ENCODE measurements at regions not wholly inside any gene's neighbourhood (a gene's known extent, or its start where the extent isn't known, plus 50 kb on each side); places are given as distances from the start of the nearest gene placed in this dataset.
A peak's percentile ranks its signal among the peaks of the same experiment; 100 is the strongest.
"Not testable (repeated sequence)": the region's sequence is repeated elsewhere in the genome, so short reads cannot be mapped to it uniquely, and the experiment has no call there.

GRCh38 chr9:589723-590122 lies 251.8 kb upstream of the DMRT1 start:
- no peak for DNase-seq

DNA sequence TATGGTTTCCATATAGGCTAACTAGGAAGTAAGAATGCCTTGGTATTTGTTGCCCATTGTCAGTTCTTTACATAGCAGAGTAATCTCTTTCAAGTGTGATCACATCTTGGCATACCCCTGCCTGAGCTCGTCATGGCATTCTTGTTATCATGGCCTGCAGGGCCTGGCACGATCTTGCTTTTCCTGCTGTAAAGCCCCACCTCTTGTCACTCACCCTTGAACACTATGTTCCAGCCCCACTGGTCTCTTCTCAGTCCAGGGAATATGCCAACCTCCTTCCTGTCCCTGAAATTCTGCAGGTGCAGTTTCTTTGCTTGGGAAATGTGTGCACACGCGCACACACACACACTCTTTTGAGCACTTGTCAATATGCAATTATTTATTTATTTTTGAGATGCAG lies 250.2 kb upstream of the DMRT1 start:
- DNase-seq: no peak

GRCh38 chr9:592225-592624 lies 249.3 kb upstream of the DMRT1 start:
- DNase-seq: no peak

DNA sequence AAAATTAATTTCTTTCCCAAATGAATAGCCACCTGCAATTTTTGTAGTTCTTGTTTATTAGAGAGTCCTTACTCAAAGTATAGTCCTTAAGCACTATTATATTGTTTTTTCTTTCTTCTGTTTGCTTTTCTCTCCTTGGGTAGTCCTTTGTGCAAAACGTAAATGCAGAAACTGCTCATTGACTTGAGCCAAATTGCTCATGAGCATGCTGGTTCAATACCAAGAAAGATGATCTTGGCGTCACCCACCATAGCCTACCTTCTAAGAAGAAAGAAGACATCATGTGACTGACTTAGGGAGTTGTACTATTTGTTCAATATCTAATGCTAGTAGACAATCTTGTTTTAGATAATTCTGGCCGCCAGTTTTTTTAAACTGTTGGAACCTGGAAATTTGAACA lies 248.8 kb upstream of the DMRT1 start:
- no peak for DNase-seq

DNA sequence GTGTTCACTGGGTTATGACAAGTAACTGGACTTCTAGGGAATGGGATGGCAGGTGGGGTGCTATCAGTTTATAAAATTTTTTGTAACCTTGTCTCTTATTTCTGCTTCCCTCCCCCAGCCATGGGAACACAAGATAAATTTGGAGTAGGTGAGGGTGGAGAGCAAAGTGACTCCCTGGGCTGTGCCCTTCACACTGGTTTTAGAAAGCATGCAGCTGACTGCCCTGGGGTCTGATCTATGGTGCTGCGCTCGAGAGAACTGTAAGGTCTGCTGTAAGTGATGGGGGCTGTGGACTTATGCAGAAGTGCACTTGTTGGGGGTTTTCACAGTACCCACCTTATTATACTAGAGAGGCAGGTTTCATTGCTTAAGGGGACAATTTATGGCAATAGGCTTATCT lies 247.7 kb upstream of the DMRT1 start:
- no peak for DNase-seq

DNA sequence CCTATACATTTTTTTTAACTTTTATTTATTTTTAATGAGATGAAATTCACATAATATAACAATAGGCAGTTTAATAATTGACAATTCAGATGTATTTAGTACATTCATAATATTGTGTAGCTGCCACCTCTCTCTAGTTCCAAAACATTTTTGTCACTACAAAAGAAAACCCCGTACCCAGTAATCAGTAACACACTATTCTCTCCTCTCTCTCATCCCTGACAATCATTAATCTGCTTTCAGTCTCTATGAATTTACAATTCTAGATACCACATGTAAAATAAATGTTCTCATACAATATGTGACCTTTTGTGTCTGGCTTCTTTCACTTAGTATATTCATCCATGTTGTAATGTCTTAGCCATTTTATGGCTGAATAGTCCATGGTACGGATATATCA lies 244.8 kb upstream of the DMRT1 start:
- no peak for DNase-seq

DNA sequence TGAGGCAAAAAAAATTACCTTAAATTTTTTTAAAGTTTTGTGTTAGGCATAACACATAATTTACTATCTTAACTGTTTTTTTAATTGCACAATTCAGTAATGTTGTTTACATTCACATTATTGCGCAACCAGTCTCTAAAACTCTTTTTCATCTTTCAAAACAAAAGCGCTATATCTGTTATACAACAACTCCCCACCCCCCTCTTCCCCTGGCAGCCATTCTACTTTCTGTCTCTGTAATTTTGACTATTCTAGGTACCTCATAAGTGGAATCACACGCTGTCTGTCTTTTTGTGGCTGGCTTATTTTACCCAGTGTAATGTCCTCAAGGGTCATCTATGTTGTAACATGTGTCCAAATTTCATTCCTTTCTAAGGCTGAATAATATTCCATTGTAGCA lies 241.5 kb upstream of the DMRT1 start:
- DNase-seq: no peak

DNA sequence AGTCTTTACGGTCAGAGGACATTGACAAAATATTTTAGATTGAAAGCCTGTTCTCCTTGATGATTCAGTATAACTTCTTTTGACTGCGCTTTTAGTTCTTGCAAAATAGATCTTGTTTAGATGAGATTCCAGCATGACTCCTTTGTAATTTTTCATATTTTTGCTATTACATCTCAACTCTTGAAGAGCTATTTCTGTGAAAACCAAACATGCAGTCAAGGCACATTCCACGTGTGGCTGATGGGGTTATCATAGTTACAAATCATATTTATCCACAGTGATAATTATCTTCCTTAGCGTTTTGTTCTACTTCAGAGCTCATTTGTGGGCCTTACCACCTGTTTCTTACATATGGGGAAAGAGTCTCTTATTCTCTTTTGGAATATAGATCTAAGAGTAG lies 238.8 kb upstream of the DMRT1 start:
- no peak for DNase-seq

DNA sequence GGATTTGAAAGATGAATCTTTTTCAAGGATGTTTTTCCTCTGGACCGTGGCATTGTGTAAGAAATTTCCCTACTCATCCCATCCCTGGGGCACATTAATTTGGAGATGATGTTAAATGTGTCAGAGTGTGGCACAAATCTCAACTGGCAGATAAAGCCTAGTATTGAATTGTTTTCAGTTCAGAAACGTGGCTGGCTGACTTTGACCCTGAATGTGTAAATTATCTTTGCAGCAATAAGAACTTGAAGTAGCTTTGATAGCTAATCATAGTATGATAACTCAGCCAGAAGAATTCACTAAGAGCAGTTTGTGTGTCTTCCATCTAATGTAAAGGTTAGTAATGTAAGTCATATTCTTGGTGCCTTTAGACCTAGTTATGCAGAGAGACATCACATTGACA lies 238.4 kb upstream of the DMRT1 start:
- DNase-seq: no peak

DNA sequence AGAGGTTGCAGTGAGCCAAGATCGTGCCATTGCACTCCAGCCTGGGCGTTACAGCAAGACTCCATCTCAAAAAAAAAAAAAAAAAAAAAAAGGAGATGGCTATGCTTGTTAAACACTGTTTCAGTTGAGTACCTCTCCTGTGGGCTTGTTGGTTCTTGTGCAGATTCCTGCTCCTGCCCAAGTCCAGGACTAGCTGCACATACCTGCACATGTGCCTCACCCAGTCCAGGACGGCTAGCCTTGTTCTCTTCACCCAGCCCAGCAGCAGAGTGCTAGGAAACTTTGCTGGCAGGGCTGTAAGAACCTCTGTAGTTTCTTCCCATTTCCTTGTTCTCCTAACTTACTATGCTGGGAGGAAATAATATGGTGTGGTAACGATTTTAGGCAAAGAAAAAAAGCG lies 234.1 kb upstream of the DMRT1 start:
- DNase-seq: no peak

- peak; percentile 89 to 97 (median 94) for DNase-seq
Measured at GRCh38 chr9:613771-614347, 227.6 kb upstream of the DMRT1 start.

GRCh38 chr9:614431-614830 lies 227.1 kb upstream of the DMRT1 start:
- DNase-seq: peak; percentile 69 to 91 (median 87)

GRCh38 chr9:615756-616155 lies 225.7 kb upstream of the DMRT1 start:
- no peak for DNase-seq

GRCh38 chr9:616694-617093 lies 224.8 kb upstream of the DMRT1 start:
- DNase-seq: no peak

DNA sequence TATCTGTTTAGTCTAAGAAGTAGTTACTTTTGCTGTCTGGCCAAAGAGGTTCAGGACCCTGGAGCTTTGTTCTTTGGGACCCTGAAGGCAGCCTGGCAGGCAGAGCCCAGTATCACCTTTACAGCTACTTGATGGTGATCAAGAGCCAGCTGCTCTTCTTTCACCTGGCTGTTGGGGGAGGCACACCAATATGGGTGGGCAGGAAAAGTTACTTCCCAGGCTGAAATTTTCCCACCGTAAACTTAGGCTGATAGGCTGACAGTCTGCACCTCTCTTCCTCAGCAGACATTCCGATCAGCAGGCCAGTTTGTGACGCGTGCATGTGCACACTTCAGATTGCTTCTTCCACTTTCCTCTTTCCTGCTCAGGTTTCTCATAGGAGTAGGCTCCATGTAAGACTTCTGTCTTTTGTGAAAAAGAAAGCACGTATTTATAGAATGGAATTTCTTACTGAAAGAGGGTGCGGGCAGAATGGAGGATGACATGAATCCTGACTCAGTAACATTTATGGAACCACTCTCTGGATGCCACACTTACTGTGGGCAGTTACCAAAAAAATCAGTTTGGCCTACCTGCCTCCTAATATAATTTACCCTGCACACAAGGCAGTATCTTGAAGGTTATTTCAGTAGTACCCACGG lies 223.9 kb upstream of the DMRT1 start:
- DNase-seq: no peak

GRCh38 chr9:618478-618877 lies 223.0 kb upstream of the DMRT1 start:
- DNase-seq: peak in 2 of 4 experiments; percentile 31 to 34

DNA sequence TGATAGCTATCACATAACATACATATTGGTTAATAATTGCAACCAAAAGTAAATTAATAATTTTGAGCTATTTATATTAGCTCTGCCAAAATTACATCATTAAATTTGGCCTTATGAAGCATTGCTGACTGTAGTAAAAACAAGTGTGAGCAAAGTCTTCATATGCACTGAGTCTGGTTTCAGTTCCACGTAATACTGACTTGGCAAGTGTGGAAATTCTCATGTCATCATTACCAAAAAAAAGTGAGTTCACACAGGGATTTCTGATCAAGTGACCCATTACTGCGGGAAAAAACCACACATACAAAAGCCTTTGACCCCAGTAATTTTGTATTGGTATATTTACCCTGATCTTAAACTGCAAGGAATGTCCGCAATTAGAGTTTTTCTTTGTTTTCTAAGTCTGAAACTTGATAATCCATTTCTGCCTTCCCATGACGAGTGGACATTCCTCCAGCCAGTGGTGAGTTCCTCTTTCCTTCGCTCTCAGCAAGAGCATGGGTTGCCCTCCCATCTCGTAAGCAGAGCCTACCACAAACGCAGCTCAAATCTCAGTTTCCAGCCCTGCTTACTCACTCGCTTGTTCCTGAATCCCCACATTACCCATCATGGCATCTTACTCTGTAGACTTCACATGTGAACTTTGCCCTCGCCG lies 220.2 kb upstream of the DMRT1 start:
- DNase-seq: peak; percentile 74 to 90 (median 88)

DNA sequence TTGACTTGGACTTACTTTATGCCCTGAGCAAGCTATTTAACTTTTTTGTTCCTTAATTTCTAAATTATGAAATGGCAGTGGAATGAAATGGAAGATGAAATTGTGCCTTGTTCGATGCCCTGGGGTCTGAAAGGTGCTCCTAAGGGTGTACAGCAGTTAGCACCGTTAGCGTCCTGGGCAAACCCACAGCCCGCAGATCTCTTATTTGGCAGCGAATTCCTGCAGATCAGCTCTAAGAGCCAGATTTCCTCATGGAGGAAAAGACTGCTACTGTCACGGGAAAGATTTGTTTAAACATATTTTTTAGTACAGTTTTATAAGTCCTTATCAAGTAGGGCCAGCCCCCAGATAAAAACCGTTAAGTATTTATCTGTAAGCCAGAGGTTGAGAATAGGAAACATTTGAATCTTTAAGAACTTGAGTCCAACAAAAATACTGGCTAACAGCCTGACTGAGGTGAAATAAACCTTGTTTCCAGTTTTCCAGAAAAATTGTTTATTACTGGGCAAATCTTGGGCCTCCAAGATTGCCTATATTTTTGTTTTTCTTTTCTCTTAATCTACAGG lies 216.5 kb upstream of the DMRT1 start:
- DNase-seq: no peak

DNA sequence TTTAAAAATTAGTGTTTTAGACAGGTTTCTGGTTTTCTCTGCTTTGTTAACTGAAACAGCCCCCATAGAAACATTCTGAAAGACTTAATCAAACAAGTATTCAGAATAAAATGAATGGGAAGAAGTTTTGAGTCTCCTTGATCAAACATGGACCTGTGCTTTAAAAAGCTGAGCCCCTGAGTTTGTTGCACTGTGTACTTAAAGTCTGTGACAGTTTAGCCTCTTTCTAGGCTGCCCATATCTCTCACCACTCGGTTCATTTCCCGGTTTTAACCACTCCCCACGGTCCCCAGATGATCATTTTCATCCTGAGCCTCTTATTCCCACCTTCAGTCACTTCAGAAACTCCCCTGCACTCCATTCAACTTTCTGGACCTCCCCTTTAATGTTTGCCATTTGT lies 215.9 kb upstream of the DMRT1 start:
- no peak for DNase-seq

GRCh38 chr9:626114-626513 lies 215.4 kb upstream of the DMRT1 start:
- DNase-seq: not testable (repeated sequence)

DNA sequence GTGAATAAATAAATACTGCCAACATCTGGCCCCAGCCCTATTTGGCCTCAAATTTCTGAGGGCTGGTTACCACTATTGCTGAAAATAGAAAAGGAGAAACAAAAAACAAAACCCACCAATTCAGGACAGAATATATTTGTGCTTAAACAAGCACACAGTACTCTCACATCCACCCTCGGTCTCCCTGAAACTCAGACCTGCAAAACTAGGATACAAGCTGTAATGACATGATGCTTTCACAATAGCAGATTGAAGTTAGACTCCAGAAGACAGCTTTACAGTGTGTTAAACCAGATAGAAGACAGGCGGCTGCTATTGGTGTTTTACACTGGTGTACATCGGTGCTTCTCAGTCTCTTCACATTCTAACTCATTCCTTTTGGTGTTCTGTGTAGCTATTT lies 214.9 kb upstream of the DMRT1 start:
- no peak for DNase-seq

DNA sequence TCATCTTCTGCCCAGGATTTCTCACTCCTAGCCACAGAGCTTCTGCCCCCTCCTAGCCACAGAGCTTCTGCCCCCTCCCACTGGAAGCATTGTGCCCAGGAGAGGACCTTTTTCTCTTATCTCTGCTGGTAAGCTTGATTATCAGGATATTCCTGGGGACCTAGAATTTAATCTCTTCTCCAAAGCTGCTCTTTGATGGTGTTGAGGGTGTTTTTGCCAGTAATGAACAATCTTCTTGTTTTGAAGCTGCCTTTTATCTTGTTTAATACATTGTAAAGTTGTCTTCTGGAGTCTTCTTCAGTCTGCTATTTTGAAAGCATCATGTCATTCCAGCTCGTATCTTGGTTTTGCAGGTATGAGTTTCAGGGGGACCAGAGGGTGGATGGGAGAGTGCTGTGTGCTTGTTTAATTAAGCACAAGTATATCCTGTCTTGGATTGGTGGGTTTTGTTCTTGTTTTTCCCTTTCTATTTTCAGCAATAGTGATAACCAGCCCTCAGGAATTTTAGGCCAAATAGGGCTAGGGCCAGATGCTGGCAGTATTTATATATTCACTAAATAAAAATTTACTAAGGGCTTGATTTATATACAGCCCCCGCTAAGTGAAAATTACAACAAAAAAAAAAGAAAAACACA lies 214.0 kb upstream of the DMRT1 start:
- DNase-seq: no peak

- no peak for DNase-seq
Measured at GRCh38 chr9:629146-629545, 212.4 kb upstream of the DMRT1 start.

DNA sequence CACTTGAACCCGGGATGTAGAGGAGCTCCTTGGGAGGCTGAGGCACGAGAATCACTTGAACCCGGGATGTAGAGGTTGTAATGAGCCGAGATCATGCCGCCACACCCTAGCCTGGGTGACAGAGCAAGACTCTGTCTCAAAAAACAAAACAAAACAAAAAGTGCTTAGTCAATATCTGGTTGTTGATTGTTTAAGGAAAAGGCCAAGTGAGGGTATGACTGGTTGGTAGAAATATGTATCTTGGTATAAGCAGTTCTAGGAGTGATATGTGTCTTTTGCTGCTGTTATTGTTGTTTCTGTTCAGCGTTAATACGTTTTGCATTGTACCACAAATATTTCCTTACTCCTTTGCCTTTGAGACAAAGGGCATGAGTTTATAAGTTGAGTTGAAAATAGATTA lies 210.7 kb upstream of the DMRT1 start:
- no peak for DNase-seq

Data from suppressor macrophage (primary cell).